Endothelial cell of umbilical vein (primary cell): ENCODE measurements at regions not wholly inside any gene's neighbourhood (a gene's known extent, or its start where the extent isn't known, plus 50 kb on each side); places are given as distances from the start of the nearest gene placed in this dataset.

Experiments
- BruUV-seq: library from RNA; stranded (reverse); fragments of 400-500 nt; replicated peaks from 2 replicates; lab custom pipeline; 2021; lab: Mats Ljungman, UMichigan
- CTCF ChIA-PET: fragments of 300-600, 350-600 bp; sonication (Branson Sonifier 250); formaldehyde crosslinking; loops from one replicate; lab custom pipeline; 2021; ENCODE audit warnings: antibody characterized with exemption, inconsistent platforms; lab: Charles Lee
- POLR2A ChIA-PET: fragments of 300-600, 350-600 bp; sonication (Branson Sonifier 250); formaldehyde crosslinking; loops from one replicate; lab custom pipeline; 2021; ENCODE audit warnings: antibody characterized with exemption, inconsistent platforms; lab: Charles Lee
- DNase-seq: peaks from one replicate; pipeline ENCODE4 v3.0.0-alpha.2; 2011; ENCODE audit warnings: low read depth, low spot score
- FAIRE-seq: peaks from 2 replicates; lab custom pipeline; 2011; peaks lifted over from hg19 to GRCh38; lab: Jason Lieb, UNC
- H2AFZ ChIP-seq: 2 replicates; pipeline ENCODE4 v1.6.0; 2012; ENCODE audit warnings: low read depth, low read length, control low read depth, inconsistent platforms
- H3K27ac ChIP-seq: 2 replicates; pipeline ENCODE4 v1.5.1; 2011; ENCODE audit warnings: low read depth, mild to moderate bottlenecking, control low read depth, low read length, moderate library complexity; ENCODE audit not compliant: insufficient read depth
- H3K27me3 ChIP-seq, 2 experiments: 2 replicates each; pipeline versions ENCODE4 v1.6.0 to v1.6.1; 2011; ENCODE audit warnings: low read length in 2 of 2, mixed read lengths in 1 of 2; ENCODE audit not compliant: control insufficient read depth in 2 of 2, insufficient read depth in 2 of 2
- H3K36me3 ChIP-seq, 2 experiments: 2 replicates in 1 of 2; 3 replicates in 1 of 2; pipeline ENCODE4 v1.5.1; 2011; ENCODE audit warnings: low read length in 2 of 2, mild to moderate bottlenecking in 1 of 2, moderate library complexity in 1 of 2; ENCODE audit not compliant: control insufficient read depth in 2 of 2, insufficient read depth in 2 of 2; ENCODE audit errors: extremely low read depth in 1 of 2
- H3K4me1 ChIP-seq: 3 replicates; pipeline ENCODE4 v1.5.1; 2011; ENCODE audit warnings: mild to moderate bottlenecking, low read length; ENCODE audit not compliant: control insufficient read depth, insufficient read depth; ENCODE audit errors: extremely low read depth
- H3K4me2 ChIP-seq: 2 replicates; pipeline ENCODE4 v1.6.1; 2011; ENCODE audit warnings: low read length, control low read depth, mixed read lengths; ENCODE audit not compliant: insufficient read depth
- H3K4me3 ChIP-seq, 3 experiments: fragments of 200-600 bp in 1 of 3; sonication (generic), shearing (Covaris generic) in 1 of 3; replicated peaks in 1 of 3; 2 replicates each; pipeline ENCODE4 v1.5.1; 2011 to 2016; ENCODE audit warnings: control low read depth in 3 of 3, low read length in 3 of 3, mild to moderate bottlenecking in 2 of 3, inconsistent platforms in 1 of 3, low read depth in 1 of 3, moderate library complexity in 1 of 3; ENCODE audit not compliant: insufficient read depth in 1 of 3
- H3K79me2 ChIP-seq: 2 replicates; pipeline ENCODE4 v1.6.0; 2012; ENCODE audit warnings: low read length, inconsistent platforms; ENCODE audit not compliant: control insufficient read depth, insufficient read depth
- H3K9ac ChIP-seq: replicated peaks from 2 replicates; pipeline ENCODE3; 2011; ENCODE audit warnings: low read length, control low read depth; ENCODE audit not compliant: insufficient read depth; ENCODE audit errors: extremely low read depth
- H3K9me1 ChIP-seq: replicated peaks from 3 replicates; pipeline ENCODE4 v1.6.0; 2011; ENCODE audit warnings: mild to moderate bottlenecking, low read length; ENCODE audit not compliant: control insufficient read depth, insufficient read depth; ENCODE audit errors: extremely low read depth
- H3K9me3 ChIP-seq: replicated peaks from 2 replicates; pipeline ENCODE4 v1.5.1; 2012; ENCODE audit warnings: low read length, inconsistent platforms; ENCODE audit not compliant: control insufficient read depth, insufficient read depth
- H4K20me1 ChIP-seq: replicated peaks from 2 replicates; pipeline ENCODE3; 2011; ENCODE audit warnings: mild to moderate bottlenecking, low read length; ENCODE audit not compliant: control insufficient read depth, insufficient read depth; ENCODE audit errors: extremely low read depth
- CTCF ChIP-seq, 2 donors: IDR thresholded peaks; 1 replicate in 1 of 2; 2 replicates in 1 of 2; pipeline ENCODE4 v1.5.1; 2011; ENCODE audit warnings: low read length in 2 of 2, mild to moderate bottlenecking in 2 of 2, moderate library complexity in 2 of 2, control low read depth in 1 of 2, inconsistent platforms in 1 of 2, low read depth in 1 of 2; ENCODE audit not compliant: insufficient read depth in 1 of 2; ENCODE audit errors: extremely low read depth in 1 of 2
- EZH2 ChIP-seq: IDR thresholded peaks from 2 replicates; pipeline ENCODE4 v1.6.1; 2012; ENCODE audit warnings: borderline replicate concordance, low read depth, mild to moderate bottlenecking, moderate library complexity, low read length, inconsistent platforms; ENCODE audit not compliant: severe bottlenecking
- GATA2 ChIP-seq: IDR thresholded peaks from 2 replicates; pipeline ENCODE4 v1.7.0; 2011; ENCODE audit warnings: low read depth, mild to moderate bottlenecking, moderate library complexity, mixed read lengths, low read length; ENCODE audit not compliant: insufficient read length, insufficient read depth
- JUN ChIP-seq: IDR thresholded peaks from 2 replicates; pipeline ENCODE4 v1.6.1; 2011; ENCODE audit warnings: borderline replicate concordance, low read depth; ENCODE audit not compliant: insufficient read length, insufficient read depth
- MAX ChIP-seq: IDR thresholded peaks from 2 replicates; pipeline ENCODE4 v1.6.1; 2011; ENCODE audit not compliant: insufficient read depth, insufficient read length
- MYC ChIP-seq: IDR thresholded peaks from one replicate; pipeline ENCODE4 v1.6.1; 2011; ENCODE audit warnings: mild to moderate bottlenecking, low read depth, low read length
- POLR2AphosphoS5 ChIP-seq: IDR thresholded peaks from 2 replicates; pipeline ENCODE4 v1.6.1; 2012; ENCODE audit warnings: low read depth, mild to moderate bottlenecking, control low read depth, low read length, moderate library complexity; ENCODE audit not compliant: insufficient read depth
- dilution Hi-C: fragments of 300-500 bp; cut with MboI; formaldehyde crosslinking; loops from one replicate; pipeline ENCODE4 v1.15.0; 2019; ENCODE audit warnings: low sequenced_read_pairs; ENCODE audit not compliant: extremely low pct_ligation_motif_present
- intact Hi-C: fragments of 100-400 bp; cut with micrococcal nuclease; formaldehyde crosslinking; loops from one replicate; pipeline ENCODE4 v1.10.0; 2022

- H2AFZ ChIP-seq = no peak overlapping the region
- H4K20me1 ChIP-seq = no peaks in the 10 kb centered on the region
- H3K9me1 ChIP-seq = no peaks in the 10 kb centered on the region
- ChIA-PET CTCF (no interaction called here), POLR2A (no interaction called here)
- BruUV-seq = no TSS peak
- no peak overlapping the region for H3K4me2 ChIP-seq
- dilution Hi-C loops (no loop called here), intact Hi-C loops (no loop called here)
- DNase-seq (no peak), FAIRE-seq (no peak)
- no peaks in the 10 kb centered on the region for H3K36me3 ChIP-seq
- TF ChIP-seq EZH2 (no peak), MAX (no peak), GATA2 (no peak), POLR2AphosphoS5 (no peak), MYC (no peak), JUN (no peak), CTCF (IDR thresholded peaks at IDR 0.05; ENCODE audit: extremely low read depth in 1 of 2, insufficient read depth in 1 of 2, low read depth in 1 of 2, low read length in 2 of 2) (no peak)
- no peaks in the 10 kb centered on the region for H3K27me3 ChIP-seq
- H3K4me1 ChIP-seq = no peaks in the 10 kb centered on the region
- no peak overlapping the region for H3K4me3 ChIP-seq
- H3K27ac ChIP-seq = no peak overlapping the region
- no peak overlapping the region for H3K9ac ChIP-seq
- peaks cover 3% of the 10 kb centered on the region for H3K9me3 ChIP-seq
- no peaks in the 10 kb centered on the region for H3K79me2 ChIP-seq
Observed at GRCh38 chr18:64650068-64650467, 501.2 kb upstream of the LINC00305 start.
